ENCODE measurements at regions not wholly inside any gene's neighbourhood (a gene's known extent, or its start where the extent isn't known, plus 50 kb on each side); places are given as distances from the start of the nearest gene placed in this dataset.

DNA sequence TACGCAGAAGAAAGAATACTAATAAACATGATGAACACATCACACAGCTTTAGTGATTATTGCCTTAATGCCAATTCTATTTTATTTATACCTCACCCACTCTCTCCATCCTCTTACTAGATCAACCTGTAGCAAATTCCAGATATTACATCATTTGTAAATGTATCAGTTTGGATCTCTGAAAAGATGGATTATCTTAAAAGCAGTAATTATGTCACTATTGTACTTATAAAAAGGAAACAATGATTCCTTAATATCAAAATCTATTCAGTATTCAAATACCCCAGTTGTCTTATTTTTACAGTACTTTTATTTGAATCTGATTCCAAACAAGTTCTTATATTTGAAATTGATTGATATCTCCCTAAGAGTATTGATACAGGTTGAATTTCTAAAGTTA, 892.8 kb upstream of the MDGA2 start:
- H2BK15ac ChIP-seq (ENCODE audit: low read depth, low read length), result no peak overlapping the region
- H4K5ac ChIP-seq (ENCODE audit: insufficient read length, low read depth, low read length), result no peak overlapping the region
- no peak overlapping the region for H3T11ph ChIP-seq (ENCODE audit: low read length)
- Mint-ChIP-seq H3K36me3 (ENCODE audit: insufficient read depth in 1 of 3, low read depth in 3 of 3) (peaks cover 25 to 29% (median 26%) of the 10 kb centered on the region in 3 experiments), H3K9me3 (peaks cover 32 to 38% of the 10 kb centered on the region in 2 experiments), H3K4me3 (no peak overlapping the region), H3K27me3 (ENCODE audit: low read depth) (0 out of 2 replicates have a peak, but pooled peaks cover 3% of the 10 kb centered on the region), H3K27ac (no peak overlapping the region), H3K4me1 (peaks cover 31 to 35% of the 10 kb centered on the region in 2 experiments)
- no peak for DNase-seq
- H4K91ac ChIP-seq (ENCODE audit: insufficient read length, low read depth, low read length), result no peak overlapping the region
- no peaks in the 10 kb centered on the region for H3K79me2 ChIP-seq (ENCODE audit: insufficient read depth, low read length)
- no peaks in the 10 kb centered on the region for H3K27me3 ChIP-seq (ENCODE audit: insufficient read depth, low read length)
- no peak overlapping the region for H3K9ac ChIP-seq (ENCODE audit: extremely low read depth, insufficient read length, low read length)
- no peak overlapping the region for H4K8ac ChIP-seq (replicated peaks; ENCODE audit: insufficient read length, low read depth, low read length)
- H3K23ac ChIP-seq (ENCODE audit: insufficient read length, low read depth, low read length), result no peak overlapping the region
- H3K4me1 ChIP-seq (ENCODE audit: insufficient read depth, low read length), result peaks cover 4% of the 10 kb centered on the region; the same call in 1 of the 2 replicates
- H2AFZ ChIP-seq (ENCODE audit: low read length), result no peak overlapping the region
- H3K4ac ChIP-seq (ENCODE audit: low read depth, low read length), result no peak overlapping the region
- no peaks in the 10 kb centered on the region for H3K23me2 ChIP-seq (ENCODE audit: insufficient read length, low read depth, low read length, poor library complexity, severe bottlenecking)
- no peak overlapping the region for H2BK20ac ChIP-seq (ENCODE audit: low read depth, low read length, poor library complexity, severe bottlenecking)
- H2AK5ac ChIP-seq (ENCODE audit: insufficient read length, low read length), result no peak overlapping the region
- H3K79me1 ChIP-seq (ENCODE audit: insufficient read depth, low read depth, low read length, poor library complexity, severe bottlenecking), result no peaks in the 10 kb centered on the region
- H3K9me3 ChIP-seq (ENCODE audit: control insufficient read depth, low read depth, low read length), result no peaks in the 10 kb centered on the region
- no peak overlapping the region for H3K4me2 ChIP-seq (ENCODE audit: insufficient read depth, insufficient read length, low read length)
- no peak overlapping the region for H2BK120ac ChIP-seq (ENCODE audit: low read depth, low read length, poor library complexity, severe bottlenecking)
- no peak overlapping the region for H2BK12ac ChIP-seq (ENCODE audit: insufficient read length, low read depth, low read length)
- H3K18ac ChIP-seq (ENCODE audit: insufficient read length, low read depth, low read length), result no peak overlapping the region
- H3K27ac ChIP-seq (ENCODE audit: insufficient read length, low read depth, low read length), result no peak overlapping the region
- H2BK5ac ChIP-seq (ENCODE audit: insufficient read length, low read length), result no peak overlapping the region
- no peak overlapping the region for H3K56ac ChIP-seq (ENCODE audit: insufficient read length, low read depth, low read length)
- TF ChIP-seq, protein P1, sequence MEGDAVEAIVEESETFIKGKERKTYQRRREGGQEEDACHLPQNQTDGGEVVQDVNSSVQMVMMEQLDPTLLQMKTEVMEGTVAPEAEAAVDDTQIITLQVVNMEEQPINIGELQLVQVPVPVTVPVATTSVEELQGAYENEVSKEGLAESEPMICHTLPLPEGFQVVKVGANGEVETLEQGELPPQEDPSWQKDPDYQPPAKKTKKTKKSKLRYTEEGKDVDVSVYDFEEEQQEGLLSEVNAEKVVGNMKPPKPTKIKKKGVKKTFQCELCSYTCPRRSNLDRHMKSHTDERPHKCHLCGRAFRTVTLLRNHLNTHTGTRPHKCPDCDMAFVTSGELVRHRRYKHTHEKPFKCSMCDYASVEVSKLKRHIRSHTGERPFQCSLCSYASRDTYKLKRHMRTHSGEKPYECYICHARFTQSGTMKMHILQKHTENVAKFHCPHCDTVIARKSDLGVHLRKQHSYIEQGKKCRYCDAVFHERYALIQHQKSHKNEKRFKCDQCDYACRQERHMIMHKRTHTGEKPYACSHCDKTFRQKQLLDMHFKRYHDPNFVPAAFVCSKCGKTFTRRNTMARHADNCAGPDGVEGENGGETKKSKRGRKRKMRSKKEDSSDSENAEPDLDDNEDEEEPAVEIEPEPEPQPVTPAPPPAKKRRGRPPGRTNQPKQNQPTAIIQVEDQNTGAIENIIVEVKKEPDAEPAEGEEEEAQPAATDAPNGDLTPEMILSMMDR (conservative IDR thresholded peaks at IDR 0.05), result no peak
- no peaks in the 10 kb centered on the region for H4K20me1 ChIP-seq (ENCODE audit: control insufficient read depth, insufficient read depth, insufficient read length)
- no CpG with 5 or more reads among the region's 1 CpG for WGBS (ENCODE audit: extremely low coverage, insufficient read length, low lambda C conversion rate)
- no peak overlapping the region for H3K14ac ChIP-seq (ENCODE audit: insufficient read depth, low read length)

All from H9 (cell line).